NT2/D1 (cell line): ENCODE measurements at regions not wholly inside any gene's neighbourhood (a gene's known extent, or its start where the extent isn't known, plus 50 kb on each side); places are given as distances from the start of the nearest gene placed in this dataset.

ENCODE experiments used
- SUZ12 ChIP-seq: IDR thresholded peaks from 2 replicates; pipeline ENCODE4 v1.6.1; 2011; ENCODE audit not compliant: insufficient read length, insufficient read depth; ENCODE audit errors: extremely low read depth
- ZNF274 ChIP-seq: IDR thresholded peaks from 2 replicates; pipeline ENCODE4 v1.6.1; 2011; ENCODE audit warnings: mild to moderate bottlenecking, low read depth, low read length

- TF ChIP-seq ZNF274 = no peak
- no peak for TF ChIP-seq SUZ12
Measured at GRCh38 chr10:108362961-108363360, 1198.5 kb upstream of the SORCS1 start.
